ENCODE measurements at regions not wholly inside any gene's neighbourhood (a gene's known extent, or its start where the extent isn't known, plus 50 kb on each side); places are given as distances from the start of the nearest gene placed in this dataset.

GRCh38 chr4:147378780-147379179 is 102.1 kb upstream of the EDNRA start:
- Histone ChIP-seq H2AFZ (ENCODE audit: low read length) (no peak overlapping the region), H3K9me2 (replicated peaks; ENCODE audit: low read depth, low read length) (no peaks in the 10 kb centered on the region), H3K4me1 (ENCODE audit: insufficient read depth, low read length, poor library complexity, severe bottlenecking) (no peaks in the 10 kb centered on the region), H3K4me3 (ENCODE audit: low read length, poor library complexity, severe bottlenecking) (no peak overlapping the region), H3K36me3 (ENCODE audit: insufficient read depth, low read length) (no peaks in the 10 kb centered on the region), H4K20me1 (ENCODE audit: insufficient read depth, low read length, poor library complexity, severe bottlenecking) (no peaks in the 10 kb centered on the region), H3F3A (ENCODE audit: low read depth) (no peaks in the 10 kb centered on the region), H3K79me2 (ENCODE audit: insufficient read depth, low read length) (no peaks in the 10 kb centered on the region), H3K4me2 (ENCODE audit: low read depth, low read length, poor library complexity, severe bottlenecking) (no peak overlapping the region), H3K9ac (ENCODE audit: low read depth, low read length, poor library complexity, severe bottlenecking) (no peak overlapping the region), H3K27me3 (ENCODE audit: insufficient read depth, low read length, poor library complexity, severe bottlenecking) (no peaks in the 10 kb centered on the region), H3K9me3 (ENCODE audit: insufficient read depth, low read depth, low read length) (no peaks in the 10 kb centered on the region)
- no peak for TF ChIP-seq CTCF (conservative IDR thresholded peaks at IDR 0.05; ENCODE audit: low read length)
- TF ChIP-seq EZH2phosphoT487 (IDR thresholded peaks at IDR 0.05; ENCODE audit: borderline replicate concordance) = no peak

- Histone ChIP-seq H3K4me2 (ENCODE audit: low read depth, low read length, poor library complexity, severe bottlenecking) (no peak overlapping the region), H3K27me3 (ENCODE audit: insufficient read depth, low read length, poor library complexity, severe bottlenecking) (no peaks in the 10 kb centered on the region), H3K9ac (ENCODE audit: low read depth, low read length, poor library complexity, severe bottlenecking) (no peak overlapping the region), H3K9me3 (ENCODE audit: insufficient read depth, low read depth, low read length) (no peaks in the 10 kb centered on the region), H2AFZ (ENCODE audit: low read length) (no peak overlapping the region), H4K20me1 (ENCODE audit: insufficient read depth, low read length, poor library complexity, severe bottlenecking) (no peaks in the 10 kb centered on the region), H3F3A (ENCODE audit: low read depth) (no peaks in the 10 kb centered on the region), H3K36me3 (ENCODE audit: insufficient read depth, low read length) (no peaks in the 10 kb centered on the region), H3K4me1 (ENCODE audit: insufficient read depth, low read length, poor library complexity, severe bottlenecking) (no peaks in the 10 kb centered on the region), H3K4me3 (ENCODE audit: low read length, poor library complexity, severe bottlenecking) (no peak overlapping the region), H3K79me2 (ENCODE audit: insufficient read depth, low read length) (no peaks in the 10 kb centered on the region), H3K9me2 (replicated peaks; ENCODE audit: low read depth, low read length) (no peaks in the 10 kb centered on the region)
- TF ChIP-seq CTCF (conservative IDR thresholded peaks at IDR 0.05; ENCODE audit: low read length) (no peak), EZH2phosphoT487 (IDR thresholded peaks at IDR 0.05; ENCODE audit: borderline replicate concordance) (no peak)
Observed at GRCh38 chr4:147381749-147382148, 99.1 kb upstream of the EDNRA start.

- TF ChIP-seq CTCF (conservative IDR thresholded peaks at IDR 0.05; ENCODE audit: low read length) (no peak), EZH2phosphoT487 (IDR thresholded peaks at IDR 0.05; ENCODE audit: borderline replicate concordance) (no peak)
- Histone ChIP-seq H3K9ac (ENCODE audit: low read depth, low read length, poor library complexity, severe bottlenecking) (no peak overlapping the region), H3F3A (ENCODE audit: low read depth) (no peaks in the 10 kb centered on the region), H4K20me1 (ENCODE audit: insufficient read depth, low read length, poor library complexity, severe bottlenecking) (no peaks in the 10 kb centered on the region), H3K4me2 (ENCODE audit: low read depth, low read length, poor library complexity, severe bottlenecking) (no peak overlapping the region), H3K27me3 (ENCODE audit: insufficient read depth, low read length, poor library complexity, severe bottlenecking) (no peaks in the 10 kb centered on the region), H3K4me1 (ENCODE audit: insufficient read depth, low read length, poor library complexity, severe bottlenecking) (no peaks in the 10 kb centered on the region), H3K79me2 (ENCODE audit: insufficient read depth, low read length) (no peaks in the 10 kb centered on the region), H3K9me2 (replicated peaks; ENCODE audit: low read depth, low read length) (no peaks in the 10 kb centered on the region), H3K36me3 (ENCODE audit: insufficient read depth, low read length) (no peaks in the 10 kb centered on the region), H2AFZ (ENCODE audit: low read length) (no peak overlapping the region), H3K9me3 (ENCODE audit: insufficient read depth, low read depth, low read length) (no peaks in the 10 kb centered on the region), H3K4me3 (ENCODE audit: low read length, poor library complexity, severe bottlenecking) (no peak overlapping the region)
Observed at GRCh38 chr4:147388018-147388417, 92.9 kb upstream of the EDNRA start.

All from Loucy (cell line).